Caco-2 (cell line): ENCODE measurements at regions not wholly inside any gene's neighbourhood (a gene's known extent, or its start where the extent isn't known, plus 50 kb on each side); places are given as distances from the start of the nearest gene placed in this dataset.

Experiments used
- BruUV-seq: library from RNA; stranded (reverse); fragments of 400-500 nt; replicated peaks from 2 replicates; lab custom pipeline; 2021; lab: Mats Ljungman, UMichigan
- CTCF ChIA-PET: fragments of 300-600 bp; sonication (Branson Sonifier 250); formaldehyde crosslinking; loops from one replicate; lab custom pipeline; 2022; ENCODE audit warnings: antibody characterized with exemption; lab: Charles Lee
- POLR2A ChIA-PET: fragments of 300-600 bp; sonication (Branson Sonifier 250); formaldehyde crosslinking; loops from one replicate; lab custom pipeline; 2022; ENCODE audit warnings: antibody characterized with exemption; lab: Charles Lee
- DNase-seq, 2 experiments: peaks; one replicate each; pipeline versions ENCODE4 v3.0.0 to v3.0.0-alpha.2; 2020 to 2022
- H3K27me3 ChIP-seq: replicated peaks from 2 replicates; pipeline ENCODE4 v1.6.0; 2011; ENCODE audit warnings: low read length; ENCODE audit not compliant: control insufficient read depth, insufficient read depth
- H3K36me3 ChIP-seq: 2 replicates; pipeline ENCODE4 v1.5.1; 2011; ENCODE audit warnings: low read length; ENCODE audit not compliant: control insufficient read depth, insufficient read depth
- H3K4me1 ChIP-seq: fragments of 250-450 bp; sonication (Bioruptor Pico); 2 replicates; pipeline ENCODE4 v1.5.1; 2020; ENCODE audit warnings: mild to moderate bottlenecking
- H3K4me3 ChIP-seq: 2 replicates; pipeline ENCODE4 v1.5.1; 2011; ENCODE audit warnings: low read depth, mild to moderate bottlenecking, control low read depth, low read length
- H3K9me3 ChIP-seq: fragments of 250-450 bp; sonication (Bioruptor Pico); 2 replicates; pipeline ENCODE4 v1.5.1; 2020; ENCODE audit warnings: mild to moderate bottlenecking, moderate library complexity
- H3K27ac Mint-ChIP-seq: one replicate; pipeline ENCODE4 v1.8.0; 2022; ENCODE audit warnings: mixed read lengths; ENCODE audit not compliant: unreplicated experiment
- H3K27me3 Mint-ChIP-seq: one replicate; pipeline ENCODE4 v1.8.0; 2022; ENCODE audit warnings: mixed read lengths; ENCODE audit not compliant: insufficient read depth, unreplicated experiment
- H3K36me3 Mint-ChIP-seq: one replicate; pipeline ENCODE4 v1.8.0; 2022; ENCODE audit warnings: mild to moderate bottlenecking, mixed read lengths; ENCODE audit not compliant: insufficient read depth, unreplicated experiment
- H3K4me1 Mint-ChIP-seq: one replicate; pipeline ENCODE4 v1.8.0; 2022; ENCODE audit warnings: low read depth, mixed read lengths; ENCODE audit not compliant: unreplicated experiment
- H3K4me3 Mint-ChIP-seq: one replicate; pipeline ENCODE4 v1.8.0; 2022; ENCODE audit warnings: mild to moderate bottlenecking, moderate library complexity, mixed read lengths; ENCODE audit not compliant: unreplicated experiment
- H3K9me3 Mint-ChIP-seq: one replicate; pipeline ENCODE4 v1.8.0; 2022; ENCODE audit warnings: mixed read lengths; ENCODE audit not compliant: unreplicated experiment
- intact Hi-C: fragments of 100-400 bp; cut with micrococcal nuclease; formaldehyde crosslinking; loops from one replicate; pipeline ENCODE4 v1.10.0; 2022; ENCODE audit not compliant: unreplicated experiment
- TF ChIP-seq, protein P1 (sequence below), 2 experiments: fragments of 200-600 bp in 1 of 2; IDR thresholded peaks; 1 replicate in 1 of 2; 2 replicates in 1 of 2; pipeline versions ENCODE4 v1.5.1 to v1.8.0; 2011 to 2022; ENCODE audit warnings: antibody characterized with exemption in 1 of 2, control low read depth in 1 of 2, inconsistent platforms in 1 of 2, low read depth in 1 of 2, low read length in 1 of 2, mild to moderate bottlenecking in 1 of 2, moderate library complexity in 1 of 2; ENCODE audit not compliant: insufficient read depth in 1 of 2, severe bottlenecking in 1 of 2, unreplicated experiment in 1 of 2

DNA sequence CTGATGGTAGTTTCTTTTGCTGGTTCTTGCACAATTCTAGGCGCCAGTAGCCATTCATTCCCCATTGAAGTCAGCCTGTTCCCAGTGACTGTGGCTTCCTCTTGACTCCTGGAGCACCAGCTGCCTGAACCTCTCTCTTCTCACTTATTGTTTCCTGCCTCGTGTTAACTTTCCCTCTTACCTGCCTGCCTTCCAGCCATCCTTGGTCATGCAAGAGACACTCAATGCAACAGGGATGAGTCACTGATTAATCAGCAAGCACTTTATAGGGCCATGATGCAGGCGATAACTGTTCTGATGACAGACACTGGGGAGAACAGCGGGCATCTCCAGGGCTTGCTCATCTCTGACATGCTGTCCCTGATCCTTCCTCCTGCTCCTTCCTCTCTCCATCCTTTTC is 122.0 kb downstream of the PLCE1 start:
- Mint-ChIP-seq H3K4me1 (peaks cover 7% of the 10 kb centered on the region), H3K27me3 (no peaks in the 10 kb centered on the region), H3K4me3 (no peak overlapping the region), H3K36me3 (peaks cover 5% of the 10 kb centered on the region), H3K9me3 (no peaks in the 10 kb centered on the region), H3K27ac (peak overlapping the region; percentile 58)
- intact Hi-C loops = no loop called here
- POLR2A ChIA-PET = no interaction called here
- Histone ChIP-seq H3K36me3 (no peaks in the 10 kb centered on the region), H3K4me1 (peaks cover 18% of the 10 kb centered on the region; the same call in 1 of the 2 replicates), H3K9me3 (no peaks in the 10 kb centered on the region), H3K27me3 (no peaks in the 10 kb centered on the region), H3K4me3 (no peak overlapping the region)
- BruUV-seq = no TSS peak
- CTCF ChIA-PET = no interaction called here
- no peak for DNase-seq
- TF ChIP-seq, protein P1, sequence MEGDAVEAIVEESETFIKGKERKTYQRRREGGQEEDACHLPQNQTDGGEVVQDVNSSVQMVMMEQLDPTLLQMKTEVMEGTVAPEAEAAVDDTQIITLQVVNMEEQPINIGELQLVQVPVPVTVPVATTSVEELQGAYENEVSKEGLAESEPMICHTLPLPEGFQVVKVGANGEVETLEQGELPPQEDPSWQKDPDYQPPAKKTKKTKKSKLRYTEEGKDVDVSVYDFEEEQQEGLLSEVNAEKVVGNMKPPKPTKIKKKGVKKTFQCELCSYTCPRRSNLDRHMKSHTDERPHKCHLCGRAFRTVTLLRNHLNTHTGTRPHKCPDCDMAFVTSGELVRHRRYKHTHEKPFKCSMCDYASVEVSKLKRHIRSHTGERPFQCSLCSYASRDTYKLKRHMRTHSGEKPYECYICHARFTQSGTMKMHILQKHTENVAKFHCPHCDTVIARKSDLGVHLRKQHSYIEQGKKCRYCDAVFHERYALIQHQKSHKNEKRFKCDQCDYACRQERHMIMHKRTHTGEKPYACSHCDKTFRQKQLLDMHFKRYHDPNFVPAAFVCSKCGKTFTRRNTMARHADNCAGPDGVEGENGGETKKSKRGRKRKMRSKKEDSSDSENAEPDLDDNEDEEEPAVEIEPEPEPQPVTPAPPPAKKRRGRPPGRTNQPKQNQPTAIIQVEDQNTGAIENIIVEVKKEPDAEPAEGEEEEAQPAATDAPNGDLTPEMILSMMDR (IDR thresholded peaks at IDR 0.05; ENCODE audit: insufficient read depth in 1 of 2, low read depth in 1 of 2, low read length in 1 of 2, severe bottlenecking in 1 of 2, unreplicated experiment in 1 of 2) = no peak

GRCh38 chr10:94116848-94117247 is 123.1 kb downstream of the PLCE1 start:
- H3K4me1 Mint-ChIP-seq = no peaks in the 10 kb centered on the region
- peaks cover 5% of the 10 kb centered on the region for H3K36me3 Mint-ChIP-seq
- no peak overlapping the region for H3K27ac Mint-ChIP-seq
- no peaks in the 10 kb centered on the region for H3K9me3 Mint-ChIP-seq
- intact Hi-C loops = no loop called here
- no peaks in the 10 kb centered on the region for H3K27me3 ChIP-seq
- H3K27me3 Mint-ChIP-seq = no peaks in the 10 kb centered on the region
- no peaks in the 10 kb centered on the region for H3K36me3 ChIP-seq
- TF ChIP-seq, protein P1 (IDR thresholded peaks at IDR 0.05; ENCODE audit: insufficient read depth in 1 of 2, low read depth in 1 of 2, low read length in 1 of 2, severe bottlenecking in 1 of 2, unreplicated experiment in 1 of 2) = no peak
- DNase-seq = no peak
- no peak overlapping the region for H3K4me3 Mint-ChIP-seq
- H3K4me1 ChIP-seq = peaks cover 16% of the 10 kb centered on the region; the same call in 1 of the 2 replicates
- BruUV-seq = no TSS peak
- no peak overlapping the region for H3K4me3 ChIP-seq
- no peaks in the 10 kb centered on the region for H3K9me3 ChIP-seq
- POLR2A ChIA-PET = no interaction called here
- CTCF ChIA-PET = interaction anchor here (0.7 kb wide), 1 partner anchor 40 kb away, joined by 3 read pairs; no protein-coding TSS in a partner anchor

GRCh38 chr10:94122211-94122610 is 128.5 kb downstream of the PLCE1 start:
- no peaks in the 10 kb centered on the region for H3K27me3 ChIP-seq
- POLR2A ChIA-PET = no interaction called here
- H3K4me3 ChIP-seq = no peak overlapping the region
- Mint-ChIP-seq H3K4me1 (peaks cover 22% of the 10 kb centered on the region), H3K27ac (no peak overlapping the region), H3K27me3 (no peaks in the 10 kb centered on the region), H3K4me3 (no peak overlapping the region), H3K9me3 (no peaks in the 10 kb centered on the region), H3K36me3 (peaks cover 5% of the 10 kb centered on the region)
- intact Hi-C loops = loop anchor here (2.0 kb wide), 1 partner anchor 45 kb away; no protein-coding TSS in a partner anchor
- BruUV-seq = no TSS peak
- H3K36me3 ChIP-seq = no peaks in the 10 kb centered on the region
- DNase-seq = no peak
- peaks cover 51% of the 10 kb centered on the region for H3K4me1 ChIP-seq
- H3K9me3 ChIP-seq = no peaks in the 10 kb centered on the region
- CTCF ChIA-PET = interaction anchor here (2.6 kb wide), 1 partner anchor 46 kb away, joined by 16 read pairs; no protein-coding TSS in a partner anchor
- TF ChIP-seq, protein P1 (IDR thresholded peaks at IDR 0.05; ENCODE audit: insufficient read depth in 1 of 2, low read depth in 1 of 2, low read length in 1 of 2, severe bottlenecking in 1 of 2, unreplicated experiment in 1 of 2) = no peak
